NCI-H2171 treated with DMSO at 0.1 percent for 48 hours (cell line): ENCODE measurements at regions not wholly inside any gene's neighbourhood (a gene's known extent, or its start where the extent isn't known, plus 50 kb on each side); places are given as distances from the start of the nearest gene placed in this dataset.
A peak's percentile ranks its signal among the peaks of the same experiment; 100 is the strongest.

Experiments
- DNase-seq: peaks from one replicate; lab custom pipeline; 2025; lab: John Stamatoyannopoulos, UW

- no peak for DNase-seq
Observed at GRCh38 chr17:79244665-79245064, 170.0 kb downstream of the ENGASE start.

- DNase-seq = no peak
Observed at GRCh38 chr17:79243996-79244395, 169.4 kb downstream of the ENGASE start.

GRCh38 chr17:79243603-79243990 lies 169.0 kb downstream of the ENGASE start:
- no peak for DNase-seq

- DNase-seq = peak; percentile 44
Observed at GRCh38 chr17:79242873-79243602, 168.4 kb downstream of the ENGASE start.

- no peak for DNase-seq
Observed at GRCh38 chr17:79242393-79242792, 167.8 kb downstream of the ENGASE start.

- DNase-seq = no peak
Observed at GRCh38 chr17:79241616-79242015, 167.0 kb downstream of the ENGASE start.

- DNase-seq = no peak
Observed at GRCh38 chr17:79239205-79239604, 164.6 kb downstream of the ENGASE start.

GRCh38 chr17:79237448-79238053 lies 162.9 kb downstream of the ENGASE start:
- DNase-seq = no peak

- DNase-seq = no peak
Observed at GRCh38 chr17:79235808-79236207, 161.2 kb downstream of the ENGASE start.

- DNase-seq = no peak
Observed at GRCh38 chr17:79233916-79234551, 159.4 kb downstream of the ENGASE start.

- DNase-seq = no peak
Observed at GRCh38 chr17:79232957-79233356, 158.3 kb downstream of the ENGASE start.

- DNase-seq = no peak
Observed at GRCh38 chr17:79231766-79232287, 157.2 kb downstream of the ENGASE start.

GRCh38 chr17:79230576-79230975 lies 156.0 kb downstream of the ENGASE start:
- no peak for DNase-seq

- no peak for DNase-seq
Observed at GRCh38 chr17:79226037-79226436, 151.4 kb downstream of the ENGASE start.

GRCh38 chr17:79224903-79225302 lies 150.3 kb downstream of the ENGASE start:
- no peak for DNase-seq

- no peak for DNase-seq
Observed at GRCh38 chr17:79224476-79224875, 149.9 kb downstream of the ENGASE start.

GRCh38 chr17:79223953-79224352 lies 149.3 kb downstream of the ENGASE start:
- DNase-seq = peak; percentile 10

GRCh38 chr17:79223471-79223870 lies 148.8 kb downstream of the ENGASE start:
- no peak for DNase-seq

- DNase-seq = peak; percentile 49
Observed at GRCh38 chr17:79221597-79221996, 147.0 kb downstream of the ENGASE start.

GRCh38 chr17:79220713-79221291 lies 146.2 kb downstream of the ENGASE start:
- DNase-seq = peak; percentile 53

- DNase-seq = peak; percentile 44
Observed at GRCh38 chr17:79220201-79220712, 145.6 kb downstream of the ENGASE start.

GRCh38 chr17:79219208-79219935 lies 144.7 kb downstream of the ENGASE start:
- no peak for DNase-seq
